ENCODE measurements at regions not wholly inside any gene's neighbourhood (a gene's known extent, or its start where the extent isn't known, plus 50 kb on each side); places are given as distances from the start of the nearest gene placed in this dataset.

DNA sequence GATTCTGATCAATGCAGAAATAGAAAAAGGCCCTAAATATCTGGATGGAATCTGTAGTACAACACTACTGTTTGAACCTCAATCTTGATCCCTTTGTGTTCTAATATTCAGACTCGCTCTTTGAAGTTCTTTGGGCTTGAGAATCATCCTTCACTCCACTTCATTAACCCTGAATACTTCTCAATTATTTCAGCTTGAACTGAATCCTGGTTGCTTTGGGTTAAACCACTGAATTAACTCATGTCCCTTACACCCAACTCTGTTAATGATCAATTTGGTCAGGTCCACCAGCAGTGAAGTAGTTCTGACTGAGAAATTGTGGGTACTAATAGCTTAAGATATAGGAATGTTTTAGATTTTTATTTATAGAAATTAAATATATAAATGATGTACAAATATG is 1707.2 kb upstream of the ACO1 start (continued):
- TF ChIP-seq TSC22D2 (CRISPR knock-in tag; IDR thresholded peaks at IDR 0.05; ENCODE audit: borderline replicate concordance) (no peak), NRL (CRISPR knock-in tag; IDR thresholded peaks at IDR 0.05; ENCODE audit: borderline replicate concordance) (no peak), ZNF451 (CRISPR knock-in tag; IDR thresholded peaks at IDR 0.05) (no peak), PRPF4 (IDR thresholded peaks at IDR 0.05; ENCODE audit: low read depth, low read length, poor library complexity, severe bottlenecking) (no peak), ZNF773 (CRISPR knock-in tag; IDR thresholded peaks at IDR 0.05; ENCODE audit: borderline replicate concordance) (no peak), FOXK2 (IDR thresholded peaks at IDR 0.05) (no peak), CSRNP1 (CRISPR knock-in tag; IDR thresholded peaks at IDR 0.05) (no peak), BHLHE40 (IDR thresholded peaks at IDR 0.05; ENCODE audit: low read length) (no peak), JDP2 (CRISPR knock-in tag; IDR thresholded peaks at IDR 0.05; ENCODE audit: borderline replicate concordance) (no peak), ZSCAN20 (CRISPR knock-in tag; IDR thresholded peaks at IDR 0.05; ENCODE audit: borderline replicate concordance) (no peak)
- TF ChIP-seq, protein P1, sequence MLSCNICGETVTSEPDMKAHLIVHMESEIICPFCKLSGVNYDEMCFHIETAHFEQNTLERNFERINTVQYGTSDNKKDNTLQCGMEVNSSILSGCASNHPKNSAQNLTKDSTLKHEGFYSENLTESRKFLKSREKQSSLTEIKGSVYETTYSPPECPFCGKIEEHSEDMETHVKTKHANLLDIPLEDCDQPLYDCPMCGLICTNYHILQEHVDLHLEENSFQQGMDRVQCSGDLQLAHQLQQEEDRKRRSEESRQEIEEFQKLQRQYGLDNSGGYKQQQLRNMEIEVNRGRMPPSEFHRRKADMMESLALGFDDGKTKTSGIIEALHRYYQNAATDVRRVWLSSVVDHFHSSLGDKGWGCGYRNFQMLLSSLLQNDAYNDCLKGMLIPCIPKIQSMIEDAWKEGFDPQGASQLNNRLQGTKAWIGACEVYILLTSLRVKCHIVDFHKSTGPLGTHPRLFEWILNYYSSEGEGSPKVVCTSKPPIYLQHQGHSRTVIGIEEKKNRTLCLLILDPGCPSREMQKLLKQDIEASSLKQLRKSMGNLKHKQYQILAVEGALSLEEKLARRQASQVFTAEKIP (CRISPR knock-in tag; IDR thresholded peaks at IDR 0.05; ENCODE audit: borderline replicate concordance): no peak
- TF ChIP-seq, protein P2, sequence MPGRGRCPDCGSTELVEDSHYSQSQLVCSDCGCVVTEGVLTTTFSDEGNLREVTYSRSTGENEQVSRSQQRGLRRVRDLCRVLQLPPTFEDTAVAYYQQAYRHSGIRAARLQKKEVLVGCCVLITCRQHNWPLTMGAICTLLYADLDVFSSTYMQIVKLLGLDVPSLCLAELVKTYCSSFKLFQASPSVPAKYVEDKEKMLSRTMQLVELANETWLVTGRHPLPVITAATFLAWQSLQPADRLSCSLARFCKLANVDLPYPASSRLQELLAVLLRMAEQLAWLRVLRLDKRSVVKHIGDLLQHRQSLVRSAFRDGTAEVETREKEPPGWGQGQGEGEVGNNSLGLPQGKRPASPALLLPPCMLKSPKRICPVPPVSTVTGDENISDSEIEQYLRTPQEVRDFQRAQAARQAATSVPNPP (CRISPR knock-in tag; IDR thresholded peaks at IDR 0.05): no peak
